Thoracic aorta (tissue), 2 donors: ENCODE measurements at regions not wholly inside any gene's neighbourhood (a gene's known extent, or its start where the extent isn't known, plus 50 kb on each side); places are given as distances from the start of the nearest gene placed in this dataset.

ENCODE experiments used
- ATAC-seq: fragments of 150-250 bp; one replicate; pipeline ENCODE4 v1.8.0; 2017; ENCODE audit warnings: low read depth; ENCODE audit not compliant: insufficient number of reproducible peaks, low FRiP score
- DNase-seq: peaks from one replicate; pipeline ENCODE4 v3.0.0-alpha.2; 2020; ENCODE audit warnings: low spot score
- H3K27ac ChIP-seq, 2 donors: fragments of 200-600 bp; sonication (generic); 1 replicate in 1 of 2; 2 replicates in 1 of 2; pipeline ENCODE4 v1.5.1; 2016; ENCODE audit warnings: mild to moderate bottlenecking in 2 of 2, moderate library complexity in 2 of 2
- H3K27me3 ChIP-seq: fragments of 200-600 bp; sonication (generic); replicated peaks from 2 replicates; pipeline ENCODE4 v1.6.0; 2016; ENCODE audit warnings: mild to moderate bottlenecking; ENCODE audit not compliant: insufficient read depth
- H3K36me3 ChIP-seq: fragments of 200-600 bp; sonication (generic); one replicate; pipeline ENCODE4 v1.5.1; 2016
- H3K4me1 ChIP-seq, 2 donors: fragments of 200-600 bp; sonication (generic); 1 replicate in 1 of 2; 2 replicates in 1 of 2; pipeline versions ENCODE4 v1.5.1 to v1.6.0; 2016; ENCODE audit warnings: low read depth in 2 of 2, mild to moderate bottlenecking in 1 of 2; ENCODE audit not compliant: control insufficient read depth in 1 of 2
- H3K4me3 ChIP-seq: fragments of 200-600 bp; sonication (generic); 2 replicates; pipeline ENCODE4 v1.5.1; 2016; ENCODE audit warnings: mild to moderate bottlenecking
- H3K9me3 ChIP-seq: fragments of 200-600 bp; sonication (generic); 2 replicates; pipeline ENCODE4 v1.5.1; 2016
- TF ChIP-seq, protein P1 (sequence below): fragments of 200-600 bp; sonication (generic); IDR thresholded peaks from one replicate; pipeline ENCODE4 v1.5.1; 2019; ENCODE audit warnings: antibody characterized with exemption

DNA sequence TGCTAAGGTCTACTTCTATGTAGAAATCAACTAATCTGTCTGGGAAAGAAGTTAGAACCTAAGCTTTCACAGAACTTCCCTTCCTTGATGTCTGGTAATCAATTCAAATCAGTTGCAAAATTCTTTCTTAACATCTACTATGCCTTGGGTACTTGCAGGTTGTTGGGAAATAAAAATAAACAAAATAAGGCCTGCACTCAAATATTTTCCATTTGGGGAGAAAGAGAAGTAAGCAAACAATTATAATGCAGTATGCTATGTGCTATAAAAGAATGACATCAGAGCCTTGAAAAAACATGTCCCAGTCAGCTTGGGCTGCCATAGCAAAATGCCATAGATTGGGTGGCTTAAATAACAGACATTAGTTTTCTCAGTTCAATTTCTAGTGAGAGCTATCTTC, 425.9 kb upstream of the DCN start:
- TF ChIP-seq, protein P1, sequence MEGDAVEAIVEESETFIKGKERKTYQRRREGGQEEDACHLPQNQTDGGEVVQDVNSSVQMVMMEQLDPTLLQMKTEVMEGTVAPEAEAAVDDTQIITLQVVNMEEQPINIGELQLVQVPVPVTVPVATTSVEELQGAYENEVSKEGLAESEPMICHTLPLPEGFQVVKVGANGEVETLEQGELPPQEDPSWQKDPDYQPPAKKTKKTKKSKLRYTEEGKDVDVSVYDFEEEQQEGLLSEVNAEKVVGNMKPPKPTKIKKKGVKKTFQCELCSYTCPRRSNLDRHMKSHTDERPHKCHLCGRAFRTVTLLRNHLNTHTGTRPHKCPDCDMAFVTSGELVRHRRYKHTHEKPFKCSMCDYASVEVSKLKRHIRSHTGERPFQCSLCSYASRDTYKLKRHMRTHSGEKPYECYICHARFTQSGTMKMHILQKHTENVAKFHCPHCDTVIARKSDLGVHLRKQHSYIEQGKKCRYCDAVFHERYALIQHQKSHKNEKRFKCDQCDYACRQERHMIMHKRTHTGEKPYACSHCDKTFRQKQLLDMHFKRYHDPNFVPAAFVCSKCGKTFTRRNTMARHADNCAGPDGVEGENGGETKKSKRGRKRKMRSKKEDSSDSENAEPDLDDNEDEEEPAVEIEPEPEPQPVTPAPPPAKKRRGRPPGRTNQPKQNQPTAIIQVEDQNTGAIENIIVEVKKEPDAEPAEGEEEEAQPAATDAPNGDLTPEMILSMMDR = no peak
- H3K36me3 ChIP-seq = no peaks in the 10 kb centered on the region
- DNase-seq = no peak
- no peak overlapping the region for H3K4me3 ChIP-seq
- H3K27me3 ChIP-seq = no peaks in the 10 kb centered on the region
- no peak overlapping the region for H3K27ac ChIP-seq
- no peaks in the 10 kb centered on the region for H3K9me3 ChIP-seq
- peaks cover 0 to 3% of the 10 kb centered on the region in 2 donors for H3K4me1 ChIP-seq
- ATAC-seq = no peak

DNA sequence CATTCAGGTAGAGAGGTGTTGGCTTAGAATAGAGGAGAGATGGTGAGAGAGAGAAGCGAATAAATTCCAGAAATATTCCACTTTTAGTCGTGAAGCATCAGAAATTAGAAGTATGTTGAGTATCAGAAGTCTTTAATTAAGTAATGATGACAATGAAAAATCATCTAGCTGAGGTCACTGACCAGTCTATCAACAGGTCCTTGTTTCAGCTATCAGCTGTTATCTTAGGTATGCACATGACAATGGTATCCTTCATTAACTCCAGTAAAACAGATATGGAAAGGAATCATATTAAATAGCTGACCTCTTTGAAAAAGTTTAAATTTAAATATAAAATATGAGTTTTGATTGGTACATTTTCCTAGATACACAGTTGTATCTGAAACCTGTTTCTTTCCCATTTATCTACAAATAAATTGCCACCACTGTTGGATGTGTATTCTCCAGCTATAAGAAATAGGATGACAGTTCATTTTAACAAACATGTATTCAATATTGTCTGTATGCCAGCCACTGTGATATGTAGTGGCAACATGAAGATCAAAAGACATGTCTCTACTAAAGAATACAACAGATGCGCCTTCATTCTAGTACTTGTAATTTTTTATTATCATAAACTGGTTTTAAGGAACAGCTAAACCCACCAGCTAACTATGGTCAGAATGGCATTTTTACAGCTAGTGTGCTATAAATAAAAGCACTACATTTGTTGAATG, 424.2 kb upstream of the DCN start:
- Histone ChIP-seq H3K4me1 (peaks cover 0 to 19% of the 10 kb centered on the region in 2 donors), H3K36me3 (no peaks in the 10 kb centered on the region), H3K9me3 (no peaks in the 10 kb centered on the region), H3K27ac (no peak overlapping the region), H3K4me3 (no peak overlapping the region), H3K27me3 (no peaks in the 10 kb centered on the region)
- DNase-seq (no peak), ATAC-seq (no peak)
- TF ChIP-seq, protein P1 = no peak

DNA sequence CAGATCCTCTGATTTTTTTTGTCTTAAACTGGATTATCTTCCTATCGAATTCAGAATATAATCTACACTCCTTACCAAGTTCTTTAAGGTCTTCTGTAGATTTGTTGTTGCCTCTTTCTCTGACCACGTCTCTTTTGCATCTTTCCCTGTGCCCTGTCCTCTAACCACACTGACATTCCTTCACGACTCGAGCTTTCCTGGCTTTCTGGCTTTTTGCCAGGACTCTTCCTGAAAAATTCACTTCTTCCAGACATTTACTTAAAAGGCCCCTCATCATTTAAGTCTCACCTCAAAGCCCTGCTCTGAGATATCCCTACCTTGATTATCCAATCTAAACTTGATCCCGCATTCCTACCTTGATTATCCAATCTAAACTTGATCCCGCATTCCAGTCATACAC, 422.3 kb upstream of the DCN start:
- ATAC-seq (no peak), DNase-seq (no peak)
- TF ChIP-seq, protein P1 = no peak
- Histone ChIP-seq H3K4me3 (no peak overlapping the region), H3K36me3 (no peaks in the 10 kb centered on the region), H3K4me1 (peaks cover 0 to 19% of the 10 kb centered on the region in 2 donors), H3K27ac (no peak overlapping the region), H3K9me3 (no peaks in the 10 kb centered on the region), H3K27me3 (no peaks in the 10 kb centered on the region)

DNA sequence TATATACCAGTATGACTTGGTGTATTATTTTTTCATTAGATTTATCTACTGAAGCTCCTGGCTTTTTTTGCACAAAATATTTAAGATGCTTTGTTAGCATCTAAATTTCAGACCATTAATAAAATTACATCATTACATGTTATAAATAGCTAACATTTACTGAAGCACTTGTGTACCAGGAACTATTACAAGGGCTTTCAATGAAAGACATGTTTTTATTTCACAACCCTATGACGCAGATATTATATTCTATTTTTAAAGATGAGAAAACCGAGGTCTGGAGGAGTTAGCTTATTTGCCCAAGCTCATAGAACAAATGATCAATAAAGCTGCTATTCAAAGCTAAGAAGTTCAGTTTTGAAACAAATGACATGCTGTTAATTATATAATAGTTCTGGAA, 420.4 kb upstream of the DCN start:
- no peak overlapping the region for H3K27ac ChIP-seq
- H3K4me3 ChIP-seq = no peak overlapping the region
- TF ChIP-seq, protein P1 = no peak
- ATAC-seq (peak; percentile 60), DNase-seq (no peak)
- no peaks in the 10 kb centered on the region for H3K27me3 ChIP-seq
- H3K36me3 ChIP-seq = no peaks in the 10 kb centered on the region
- peaks cover 0 to 19% of the 10 kb centered on the region in 2 donors for H3K4me1 ChIP-seq
- no peaks in the 10 kb centered on the region for H3K9me3 ChIP-seq

DNA sequence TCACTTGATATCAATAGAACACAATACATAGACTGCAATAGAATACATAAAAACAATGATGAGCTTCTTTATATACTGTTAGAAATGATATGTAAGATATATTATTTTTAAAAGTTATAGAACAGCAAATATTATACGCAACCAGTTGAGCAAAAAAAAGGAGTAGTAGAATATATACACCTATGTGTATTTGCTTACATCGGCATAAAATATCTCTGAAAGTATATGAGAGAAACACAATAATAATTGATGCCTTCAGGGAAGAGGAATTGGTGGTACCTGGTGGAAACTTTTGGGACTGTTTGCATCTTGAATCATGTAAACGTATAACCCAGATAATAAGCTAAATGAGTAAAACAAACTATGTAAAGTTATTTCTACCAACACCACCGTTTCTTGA, 418.4 kb upstream of the DCN start:
- Histone ChIP-seq H3K27me3 (no peaks in the 10 kb centered on the region), H3K9me3 (no peaks in the 10 kb centered on the region), H3K27ac (no peak overlapping the region), H3K4me1 (peaks cover 0 to 19% of the 10 kb centered on the region in 2 donors), H3K4me3 (no peak overlapping the region), H3K36me3 (no peaks in the 10 kb centered on the region)
- ATAC-seq (no peak), DNase-seq (no peak)
- TF ChIP-seq, protein P1 = no peak
